ENCODE measurements at regions not wholly inside any gene's neighbourhood (a gene's known extent, or its start where the extent isn't known, plus 50 kb on each side); places are given as distances from the start of the nearest gene placed in this dataset.

GRCh38 chr9:129357773-129358245 lies 179.7 kb upstream of the IER5L start:
- Histone ChIP-seq H3K9me3 (replicated peaks; ENCODE audit: control insufficient read depth, low read depth, low read length) (peaks cover 14% of the 10 kb centered on the region), H3K4me1 (ENCODE audit: control insufficient read depth, insufficient read depth, low read length) (peaks cover 30% of the 10 kb centered on the region), H3K27ac (ENCODE audit: low read length) (no peak overlapping the region), H3K36me3 (ENCODE audit: control insufficient read depth, insufficient read depth, low read length) (no peaks in the 10 kb centered on the region), H3K4me3 (ENCODE audit: low read length) (no peak overlapping the region), H3K27me3 (ENCODE audit: control insufficient read depth, insufficient read depth, low read length) (no peaks in the 10 kb centered on the region)
- DNase-seq, result no peak
- 49% methylated on average over 4 of the region's 6 CpGs for WGBS (ENCODE audit: insufficient coverage)

GRCh38 chr9:129356871-129357772 lies 179.1 kb upstream of the IER5L start:
- WGBS (ENCODE audit: insufficient coverage), result 83% methylated on average over 14 of the region's 18 CpGs
- Histone ChIP-seq H3K4me1 (ENCODE audit: control insufficient read depth, insufficient read depth, low read length) (peaks cover 30% of the 10 kb centered on the region), H3K4me3 (ENCODE audit: low read length) (no peak overlapping the region)

DNA sequence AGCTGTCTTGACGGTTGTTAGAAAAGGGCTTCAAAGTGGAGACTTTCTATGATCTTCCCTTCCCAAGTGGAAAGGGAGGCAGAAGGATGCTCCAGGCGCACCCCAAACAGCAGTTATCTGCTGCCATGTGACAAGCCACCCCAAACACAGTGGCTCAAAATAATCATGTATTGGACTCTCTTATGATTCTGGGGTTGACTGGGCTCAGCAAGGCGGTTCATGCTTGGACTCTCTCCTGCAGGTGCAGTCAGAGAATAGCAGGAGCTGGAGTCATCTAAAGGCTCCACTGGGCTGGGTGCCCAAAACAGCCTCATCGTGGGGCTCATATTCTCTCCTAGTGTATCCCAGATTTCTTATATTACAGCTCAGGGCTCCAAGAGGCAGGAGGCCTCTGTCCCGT lies 177.6 kb upstream of the IER5L start:
- Histone ChIP-seq H3K9me3 (replicated peaks; ENCODE audit: control insufficient read depth, low read depth, low read length) (peaks cover 14% of the 10 kb centered on the region), H3K4me3 (ENCODE audit: low read length) (no peak overlapping the region), H3K27ac (ENCODE audit: low read length) (no peak overlapping the region), H3K36me3 (ENCODE audit: control insufficient read depth, insufficient read depth, low read length) (no peaks in the 10 kb centered on the region), H3K4me1 (ENCODE audit: control insufficient read depth, insufficient read depth, low read length) (peaks cover 39% of the 10 kb centered on the region), H3K27me3 (ENCODE audit: control insufficient read depth, insufficient read depth, low read length) (no peaks in the 10 kb centered on the region)
- DNase-seq, result no peak
- 81% methylated on average over 3 of the region's 5 CpGs for WGBS (ENCODE audit: insufficient coverage)

More at GRCh38 chr9:129356871-129357772, 179.1 kb upstream of the IER5L start:
- Histone ChIP-seq H3K27ac (ENCODE audit: low read length) (no peak overlapping the region), H3K27me3 (ENCODE audit: control insufficient read depth, insufficient read depth, low read length) (no peaks in the 10 kb centered on the region), H3K36me3 (ENCODE audit: control insufficient read depth, insufficient read depth, low read length) (no peaks in the 10 kb centered on the region), H3K9me3 (replicated peaks; ENCODE audit: control insufficient read depth, low read depth, low read length) (peaks cover 14% of the 10 kb centered on the region)
- no peak for DNase-seq

GRCh38 chr9:129354498-129354897 lies 176.4 kb upstream of the IER5L start:
- 85% methylated on average over 2 of the region's 7 CpGs for WGBS (ENCODE audit: insufficient coverage)

DNA sequence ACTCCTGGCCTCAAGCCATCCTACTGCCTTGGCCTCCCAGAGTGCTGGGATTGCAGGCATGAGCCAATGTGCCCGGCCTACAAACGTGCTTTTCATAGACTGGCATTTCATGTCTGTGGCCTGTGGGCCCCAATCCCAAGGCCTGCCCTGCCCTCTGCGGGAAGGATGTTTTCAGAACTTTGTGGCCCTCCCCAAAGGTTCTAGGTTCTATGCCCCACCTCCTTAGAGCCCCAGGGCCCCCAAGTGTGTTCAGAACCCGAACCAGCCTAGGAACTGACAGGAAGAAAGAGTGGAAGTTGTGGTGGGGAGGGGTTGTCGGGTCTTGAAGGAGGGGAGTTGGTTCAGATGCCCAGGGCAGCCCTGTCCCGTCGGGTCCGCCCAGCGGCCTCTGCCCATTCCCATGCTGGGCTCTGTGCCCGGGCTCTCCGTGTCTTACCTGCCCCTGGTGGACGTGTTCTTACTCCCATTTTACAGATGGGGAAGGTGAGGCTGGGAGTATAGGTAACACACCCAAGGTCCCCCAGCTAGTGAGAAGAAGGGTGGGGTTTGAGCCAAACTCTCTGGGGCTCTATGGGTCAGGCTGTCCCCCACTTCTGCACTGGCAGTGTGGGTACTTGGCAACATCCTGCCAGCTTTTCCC lies 175.8 kb upstream of the IER5L start:
- H3K27ac ChIP-seq (ENCODE audit: low read length), result peak overlapping the region; percentile 96
- DNase-seq, result peak; percentile 53
- no peak overlapping the region for H3K4me3 ChIP-seq (ENCODE audit: low read length)
- H3K27me3 ChIP-seq (ENCODE audit: control insufficient read depth, insufficient read depth, low read length), result no peaks in the 10 kb centered on the region
- H3K4me1 ChIP-seq (ENCODE audit: control insufficient read depth, insufficient read depth, low read length), result peaks cover 39% of the 10 kb centered on the region
- 73% methylated on average over 8 of the region's 12 CpGs for WGBS (ENCODE audit: insufficient coverage)
- H3K9me3 ChIP-seq (replicated peaks; ENCODE audit: control insufficient read depth, low read depth, low read length), result peaks cover 14% of the 10 kb centered on the region
- H3K36me3 ChIP-seq (ENCODE audit: control insufficient read depth, insufficient read depth, low read length), result no peaks in the 10 kb centered on the region

More at GRCh38 chr9:129354498-129354897, 176.4 kb upstream of the IER5L start:
- DNase-seq, result no peak
- H3K27ac ChIP-seq (ENCODE audit: low read length), result no peak overlapping the region
- H3K4me1 ChIP-seq (ENCODE audit: control insufficient read depth, insufficient read depth, low read length), result peaks cover 39% of the 10 kb centered on the region
- H3K36me3 ChIP-seq (ENCODE audit: control insufficient read depth, insufficient read depth, low read length), result no peaks in the 10 kb centered on the region
- no peak overlapping the region for H3K4me3 ChIP-seq (ENCODE audit: low read length)
- H3K27me3 ChIP-seq (ENCODE audit: control insufficient read depth, insufficient read depth, low read length), result no peaks in the 10 kb centered on the region
- peaks cover 14% of the 10 kb centered on the region for H3K9me3 ChIP-seq (replicated peaks; ENCODE audit: control insufficient read depth, low read depth, low read length)

DNA sequence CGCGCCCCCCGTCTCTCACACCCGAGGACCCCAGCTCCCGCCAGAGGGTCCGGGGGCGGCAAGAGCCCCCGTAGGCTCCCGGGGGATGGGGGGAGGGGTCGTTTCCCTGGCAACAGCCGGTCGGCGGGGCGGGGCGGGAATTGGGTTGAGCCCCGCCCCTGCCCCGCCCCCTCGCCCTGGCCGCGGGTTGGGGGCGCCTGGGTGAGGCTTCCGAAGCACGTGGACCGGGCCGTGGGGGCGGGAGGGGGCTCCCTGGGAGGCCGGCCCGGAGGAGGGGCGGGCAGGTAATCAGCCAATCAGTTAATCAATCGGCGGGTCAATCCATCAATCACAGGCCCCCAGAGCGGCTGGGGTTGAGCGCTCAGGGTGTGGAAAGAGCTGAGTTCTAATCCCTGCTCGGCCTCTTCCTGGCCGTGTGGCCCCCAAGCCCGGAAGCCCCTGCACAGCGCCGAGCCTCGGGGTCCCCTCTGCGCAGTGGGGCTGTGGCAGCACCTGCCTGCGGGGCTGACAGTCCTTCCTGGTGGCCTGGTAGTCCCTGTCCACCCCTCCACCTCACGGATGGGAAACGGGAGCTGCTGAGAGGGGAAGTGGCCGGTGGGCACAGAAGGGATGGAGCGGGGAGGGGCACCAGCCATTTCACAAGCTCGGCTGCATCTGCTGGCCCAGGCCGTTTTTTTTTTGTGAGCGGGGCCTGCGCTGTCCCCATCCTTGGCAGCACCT lies 174.2 kb upstream of the IER5L start:
- H3K27ac ChIP-seq (ENCODE audit: low read length), result peak overlapping the region; percentile 96
- peak overlapping the region; percentile 33 for H3K4me3 ChIP-seq (ENCODE audit: low read length)
- H3K9me3 ChIP-seq (replicated peaks; ENCODE audit: control insufficient read depth, low read depth, low read length), result peaks cover 14% of the 10 kb centered on the region
- H3K36me3 ChIP-seq (ENCODE audit: control insufficient read depth, insufficient read depth, low read length), result no peaks in the 10 kb centered on the region
- peaks cover 40% of the 10 kb centered on the region for H3K4me1 ChIP-seq (ENCODE audit: control insufficient read depth, insufficient read depth, low read length)
- 2% methylated on average over 38 of the region's 49 CpGs for WGBS (ENCODE audit: insufficient coverage)
- peak; percentile 67 for DNase-seq
- no peaks in the 10 kb centered on the region for H3K27me3 ChIP-seq (ENCODE audit: control insufficient read depth, insufficient read depth, low read length)

GRCh38 chr9:129351642-129352145 lies 173.6 kb upstream of the IER5L start:
- Histone ChIP-seq H3K36me3 (ENCODE audit: control insufficient read depth, insufficient read depth, low read length) (no peaks in the 10 kb centered on the region), H3K4me1 (ENCODE audit: control insufficient read depth, insufficient read depth, low read length) (peaks cover 40% of the 10 kb centered on the region), H3K27ac (ENCODE audit: low read length) (peak overlapping the region; percentile 96), H3K4me3 (ENCODE audit: low read length) (peak overlapping the region; percentile 33), H3K27me3 (ENCODE audit: control insufficient read depth, insufficient read depth, low read length) (no peaks in the 10 kb centered on the region), H3K9me3 (replicated peaks; ENCODE audit: control insufficient read depth, low read depth, low read length) (peaks cover 14% of the 10 kb centered on the region)
- WGBS (ENCODE audit: insufficient coverage), result under 1% methylated on average over 13 of the region's 19 CpGs
- DNase-seq, result peak; percentile 76

GRCh38 chr9:129351058-129351641 lies 173.1 kb upstream of the IER5L start:
- peaks cover 40% of the 10 kb centered on the region for H3K4me1 ChIP-seq (ENCODE audit: control insufficient read depth, insufficient read depth, low read length)
- H3K27ac ChIP-seq (ENCODE audit: low read length), result peak overlapping the region; percentile 96
- 13% methylated on average over 7 of the region's 14 CpGs for WGBS (ENCODE audit: insufficient coverage)
- H3K36me3 ChIP-seq (ENCODE audit: control insufficient read depth, insufficient read depth, low read length), result no peaks in the 10 kb centered on the region
- H3K4me3 ChIP-seq (ENCODE audit: low read length), result no peak overlapping the region
- no peaks in the 10 kb centered on the region for H3K27me3 ChIP-seq (ENCODE audit: control insufficient read depth, insufficient read depth, low read length)
- peak; percentile 68 for DNase-seq
- H3K9me3 ChIP-seq (replicated peaks; ENCODE audit: control insufficient read depth, low read depth, low read length), result peaks cover 12% of the 10 kb centered on the region

- no peaks in the 10 kb centered on the region for H3K27me3 ChIP-seq (ENCODE audit: control insufficient read depth, insufficient read depth, low read length)
- no peak for DNase-seq
- peak overlapping the region; percentile 75 for H3K27ac ChIP-seq (ENCODE audit: low read length)
- H3K4me3 ChIP-seq (ENCODE audit: low read length), result no peak overlapping the region
- no peaks in the 10 kb centered on the region for H3K36me3 ChIP-seq (ENCODE audit: control insufficient read depth, insufficient read depth, low read length)
- 69% methylated on average over 10 of the region's 25 CpGs for WGBS (ENCODE audit: insufficient coverage)
- H3K9me3 ChIP-seq (replicated peaks; ENCODE audit: control insufficient read depth, low read depth, low read length), result peaks cover 4% of the 10 kb centered on the region
- H3K4me1 ChIP-seq (ENCODE audit: control insufficient read depth, insufficient read depth, low read length), result peaks cover 42% of the 10 kb centered on the region
These were observed 172.3 kb upstream of the IER5L start for GRCh38 chr9:129350143-129350935.
